Mesenchymal stem cell (in vitro differentiated cells and primary cell): ENCODE measurements at regions not wholly inside any gene's neighbourhood (a gene's known extent, or its start where the extent isn't known, plus 50 kb on each side); places are given as distances from the start of the nearest gene placed in this dataset.

ENCODE experiments used
- DNase-seq: peaks from one replicate; pipeline ENCODE4 v3.0.0-alpha.2; 2013
- H2AFZ ChIP-seq: one replicate; pipeline ENCODE4 v1.6.1; 2013; ENCODE audit warnings: low read depth, mild to moderate bottlenecking, control low read depth, inconsistent platforms, low read length, moderate library complexity
- H2AK5ac ChIP-seq: 2 replicates; pipeline ENCODE4 v1.6.1; 2013; ENCODE audit warnings: low read length, moderate library complexity, mild to moderate bottlenecking, inconsistent platforms; ENCODE audit not compliant: severe bottlenecking
- H2BK120ac ChIP-seq: one replicate; pipeline ENCODE4 v1.6.1; 2013; ENCODE audit warnings: low read depth, mild to moderate bottlenecking, inconsistent platforms, low read length, moderate library complexity
- H2BK12ac ChIP-seq, 2 experiments: one replicate each; pipeline ENCODE4 v1.6.1; 2013; ENCODE audit warnings: inconsistent platforms in 2 of 2, low read length in 2 of 2, mild to moderate bottlenecking in 2 of 2, moderate library complexity in 2 of 2, control low read depth in 1 of 2
- H2BK15ac ChIP-seq: one replicate; pipeline ENCODE4 v1.6.1; 2013; ENCODE audit warnings: mild to moderate bottlenecking, low read depth, inconsistent platforms; ENCODE audit not compliant: poor library complexity, severe bottlenecking
- H2BK5ac ChIP-seq: 2 replicates; pipeline ENCODE4 v1.6.1; 2013; ENCODE audit warnings: low read depth, mild to moderate bottlenecking, low read length, control low read depth, inconsistent platforms; ENCODE audit not compliant: poor library complexity, severe bottlenecking
- H3K14ac ChIP-seq, 2 experiments: one replicate each; pipeline ENCODE4 v1.6.1; 2013; ENCODE audit warnings: inconsistent platforms in 2 of 2, low read length in 2 of 2, control low read depth in 1 of 2, mild to moderate bottlenecking in 1 of 2, moderate library complexity in 1 of 2
- H3K18ac ChIP-seq, 2 experiments: one replicate each; pipeline ENCODE4 v1.6.1; 2013; ENCODE audit warnings: inconsistent platforms in 2 of 2, low read length in 2 of 2, control low read depth in 1 of 2, low read depth in 1 of 2, mild to moderate bottlenecking in 1 of 2
- H3K23ac ChIP-seq, 2 experiments: one replicate each; pipeline ENCODE4 v1.6.1; 2013; ENCODE audit warnings: inconsistent platforms in 2 of 2, low read length in 2 of 2, mild to moderate bottlenecking in 2 of 2, moderate library complexity in 2 of 2, control low read depth in 1 of 2
- H3K27ac ChIP-seq: 2 replicates; pipeline ENCODE4 v1.5.1; 2013; ENCODE audit warnings: mild to moderate bottlenecking, moderate library complexity, low read length, control low read depth, inconsistent platforms; ENCODE audit not compliant: poor library complexity, severe bottlenecking
- H3K27me3 ChIP-seq, 2 experiments: 2 replicates each; pipeline versions ENCODE4 v1.6.1 to v1.7.0; 2013; ENCODE audit warnings: low read length in 2 of 2, mild to moderate bottlenecking in 2 of 2, moderate library complexity in 2 of 2, control low read depth in 1 of 2, inconsistent platforms in 1 of 2; ENCODE audit not compliant: control insufficient read depth in 1 of 2, insufficient read depth in 1 of 2
- H3K36me3 ChIP-seq, 2 experiments: 2 replicates each; pipeline versions ENCODE4 v1.6.1 to v1.7.0; 2013; ENCODE audit warnings: low read length in 2 of 2, control low read depth in 1 of 2, inconsistent platforms in 1 of 2, low read depth in 1 of 2, mild to moderate bottlenecking in 1 of 2; ENCODE audit not compliant: insufficient read depth in 2 of 2, control insufficient read depth in 1 of 2
- H3K4ac ChIP-seq, 2 experiments: one replicate each; pipeline ENCODE4 v1.6.1; 2013; ENCODE audit warnings: inconsistent platforms in 2 of 2, low read length in 2 of 2, mild to moderate bottlenecking in 2 of 2, moderate library complexity in 2 of 2, control low read depth in 1 of 2, low read depth in 1 of 2
- H3K4me1 ChIP-seq: 2 replicates; pipeline ENCODE4 v1.6.1; 2013; ENCODE audit warnings: low read depth, low read length, control low read depth; ENCODE audit not compliant: control insufficient read depth, insufficient read depth
- H3K4me2 ChIP-seq: 2 replicates; pipeline ENCODE4 v1.6.1; 2013; ENCODE audit warnings: low read length, mild to moderate bottlenecking, inconsistent platforms; ENCODE audit not compliant: poor library complexity, severe bottlenecking
- H3K4me3 ChIP-seq, 2 experiments: 2 replicates each; pipeline versions ENCODE4 v1.5.1 to v1.7.0; 2013; ENCODE audit warnings: low read length in 2 of 2, mild to moderate bottlenecking in 2 of 2, control low read depth in 1 of 2, low read depth in 1 of 2; ENCODE audit not compliant: insufficient read depth in 1 of 2
- H3K79me1 ChIP-seq: replicated peaks from 2 replicates; pipeline ENCODE4 v1.6.1; 2013; ENCODE audit warnings: mild to moderate bottlenecking, control low read depth, low read length, inconsistent platforms; ENCODE audit not compliant: poor library complexity, severe bottlenecking
- H3K9ac ChIP-seq: 2 replicates; pipeline ENCODE4 v1.7.0; 2013; ENCODE audit warnings: mild to moderate bottlenecking, low read length, moderate library complexity
- H3K9me3 ChIP-seq: 2 replicates; pipeline ENCODE4 v1.7.0; 2013; ENCODE audit warnings: mild to moderate bottlenecking, low read length; ENCODE audit not compliant: control insufficient read depth
- H4K8ac ChIP-seq: one replicate; pipeline ENCODE4 v1.6.1; 2013; ENCODE audit warnings: inconsistent platforms, mild to moderate bottlenecking, low read length, moderate library complexity
- H4K91ac ChIP-seq: one replicate; pipeline ENCODE4 v1.6.1; 2013; ENCODE audit warnings: mild to moderate bottlenecking, low read length, inconsistent platforms
- WGBS: methylation state at CpG from one replicate; pipeline ENCODE4 v1.1.7; 2013; ENCODE audit warnings: mixed read lengths; 5-methylcytosine and 5-hydroxymethylcytosine counted together

DNA sequence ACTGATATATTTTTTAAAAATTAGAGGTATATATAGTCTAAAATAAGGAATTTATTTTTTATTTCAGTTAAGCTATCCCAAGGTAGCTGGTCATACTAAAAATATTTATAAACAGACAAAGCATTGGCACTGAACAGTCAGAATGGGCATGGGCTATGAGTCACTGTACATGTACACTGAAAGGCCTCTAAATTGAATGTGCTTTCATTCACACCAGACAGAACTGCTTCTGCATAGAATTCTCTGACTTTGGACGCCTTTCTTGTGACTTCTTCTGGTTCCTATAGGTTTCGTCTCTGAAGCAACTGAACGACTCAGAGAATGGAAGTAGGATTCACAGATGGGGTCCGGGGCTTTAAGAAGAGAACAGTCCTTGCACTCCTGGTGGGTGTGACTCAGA is 394.8 kb upstream of the MEF2C start:
- Histone ChIP-seq H3K4ac (no peak overlapping the region), H3K14ac (no peak overlapping the region)

DNA sequence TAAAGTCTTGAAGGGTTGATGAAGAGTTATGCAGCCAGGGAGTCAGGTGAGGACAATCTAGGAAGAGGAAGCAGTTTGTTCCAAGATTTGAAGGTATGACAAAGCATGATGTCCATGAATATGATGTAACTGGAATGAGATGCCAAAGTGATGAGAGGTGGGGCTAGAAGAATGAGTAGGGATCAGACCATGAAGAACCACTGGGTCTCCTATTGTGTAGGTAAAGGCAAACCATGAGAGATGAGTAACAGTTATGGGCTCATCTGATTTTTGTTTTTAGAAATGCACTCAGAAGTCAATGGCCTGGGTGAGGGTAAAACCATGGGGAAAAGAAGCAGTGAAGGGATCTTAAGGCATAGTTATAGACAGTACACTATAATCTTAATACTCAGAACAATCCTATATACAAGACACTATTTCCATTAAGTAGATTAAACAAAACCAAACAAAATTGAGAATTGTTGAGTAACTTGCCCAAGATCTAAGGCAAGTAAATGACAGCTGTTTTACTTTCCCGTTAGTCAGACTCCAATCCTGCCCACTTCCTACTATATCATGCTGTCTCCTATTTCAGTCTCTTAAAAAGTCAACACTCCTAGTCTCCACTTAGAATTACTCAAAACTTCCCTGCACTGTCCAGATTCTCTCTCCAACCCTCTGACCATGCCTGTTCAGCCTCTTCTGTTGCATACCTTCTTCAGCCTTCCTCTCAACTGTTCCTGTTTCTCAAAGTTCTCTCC is 393.8 kb upstream of the MEF2C start:
- Histone ChIP-seq H3K4ac (no peak overlapping the region), H4K8ac (no peak overlapping the region), H3K4me3 (no peak overlapping the region), H2BK5ac (no peak overlapping the region), H3K4me2 (no peak overlapping the region), H2AK5ac (no peak overlapping the region), H2BK15ac (no peak overlapping the region), H3K27ac (no peak overlapping the region), H2AFZ (no peak overlapping the region), H3K14ac (no peak overlapping the region), H3K9ac (no peak overlapping the region), H2BK120ac (no peak overlapping the region), H3K27me3 (no peaks in the 10 kb centered on the region), H3K4me1 (no peaks in the 10 kb centered on the region), H3K18ac (no peak overlapping the region), H4K91ac (no peak overlapping the region), H3K9me3 (no peaks in the 10 kb centered on the region), H3K23ac (no peak overlapping the region), H3K36me3 (no peaks in the 10 kb centered on the region), H3K79me1 (no peaks in the 10 kb centered on the region), H2BK12ac (peak overlapping the region in 1 of 2 experiments; percentile 32)
- DNase-seq, result peak; percentile 52
- WGBS, result 39% methylated on average over 1 of the region's 1 CpG

More for the DNA sequence above, 394.8 kb upstream of the MEF2C start:
- 76% methylated on average over 4 of the region's 4 CpGs for WGBS
- Histone ChIP-seq H2BK5ac (no peak overlapping the region), H3K23ac (no peak overlapping the region), H3K9me3 (no peaks in the 10 kb centered on the region), H3K18ac (no peak overlapping the region), H3K4me3 (no peak overlapping the region), H4K91ac (no peak overlapping the region), H3K79me1 (no peaks in the 10 kb centered on the region), H2AFZ (no peak overlapping the region), H2BK12ac (no peak overlapping the region), H2BK15ac (no peak overlapping the region), H3K9ac (no peak overlapping the region), H3K27me3 (no peaks in the 10 kb centered on the region), H3K36me3 (no peaks in the 10 kb centered on the region), H2AK5ac (no peak overlapping the region), H3K4me1 (no peaks in the 10 kb centered on the region), H3K27ac (no peak overlapping the region), H3K4me2 (no peak overlapping the region), H2BK120ac (no peak overlapping the region), H4K8ac (no peak overlapping the region)
- DNase-seq, result peak; percentile 18

DNA sequence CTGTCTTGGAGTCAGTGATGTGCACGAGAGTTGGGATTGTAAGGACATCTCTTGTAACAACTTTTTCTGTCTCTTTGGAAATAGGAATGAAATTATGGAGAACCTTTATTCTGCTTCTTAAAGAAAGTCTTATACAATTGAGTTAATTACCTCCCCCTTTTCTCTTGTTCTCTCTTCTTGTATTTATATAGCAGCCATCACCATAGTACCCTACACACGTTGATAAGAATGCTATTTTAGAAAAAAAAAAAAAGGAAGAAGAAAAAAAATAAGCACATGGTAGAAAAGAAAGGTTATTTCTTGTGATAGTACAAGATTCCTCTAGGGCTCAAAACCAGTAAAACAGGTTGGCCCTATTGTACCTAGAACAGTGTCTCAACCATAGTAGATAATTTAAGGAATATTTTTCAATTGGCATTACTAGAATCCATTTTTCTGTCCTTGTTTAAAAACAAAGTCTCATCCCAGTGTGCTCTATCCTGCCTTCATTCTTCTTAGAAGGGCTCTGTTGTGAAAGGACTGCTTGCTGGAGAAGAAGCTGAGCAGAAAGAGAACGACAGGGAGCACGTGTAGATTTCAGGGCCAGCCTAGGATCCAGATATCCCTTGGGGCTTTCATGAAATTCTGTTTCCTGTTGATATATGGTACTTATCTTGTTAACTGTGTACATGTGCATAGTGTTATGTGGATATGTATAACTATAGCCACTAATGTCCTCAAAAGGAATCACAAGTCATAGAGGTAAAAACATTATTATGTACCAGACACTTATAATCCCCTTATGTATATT is 392.3 kb upstream of the MEF2C start:
- Histone ChIP-seq H4K91ac (no peak overlapping the region), H3K36me3 (no peaks in the 10 kb centered on the region), H3K18ac (no peak overlapping the region), H3K14ac (no peak overlapping the region), H3K4ac (no peak overlapping the region), H2AFZ (no peak overlapping the region), H2BK15ac (no peak overlapping the region), H3K4me2 (no peak overlapping the region), H3K23ac (no peak overlapping the region), H3K4me1 (no peaks in the 10 kb centered on the region), H3K27me3 (no peaks in the 10 kb centered on the region), H2AK5ac (no peak overlapping the region), H2BK5ac (no peak overlapping the region), H4K8ac (no peak overlapping the region), H2BK12ac (no peak overlapping the region), H3K79me1 (no peaks in the 10 kb centered on the region), H3K27ac (no peak overlapping the region), H3K4me3 (no peak overlapping the region), H3K9me3 (no peaks in the 10 kb centered on the region), H2BK120ac (no peak overlapping the region), H3K9ac (no peak overlapping the region)
- no peak for DNase-seq
- WGBS, result 72% methylated on average over 2 of the region's 4 CpGs

DNA sequence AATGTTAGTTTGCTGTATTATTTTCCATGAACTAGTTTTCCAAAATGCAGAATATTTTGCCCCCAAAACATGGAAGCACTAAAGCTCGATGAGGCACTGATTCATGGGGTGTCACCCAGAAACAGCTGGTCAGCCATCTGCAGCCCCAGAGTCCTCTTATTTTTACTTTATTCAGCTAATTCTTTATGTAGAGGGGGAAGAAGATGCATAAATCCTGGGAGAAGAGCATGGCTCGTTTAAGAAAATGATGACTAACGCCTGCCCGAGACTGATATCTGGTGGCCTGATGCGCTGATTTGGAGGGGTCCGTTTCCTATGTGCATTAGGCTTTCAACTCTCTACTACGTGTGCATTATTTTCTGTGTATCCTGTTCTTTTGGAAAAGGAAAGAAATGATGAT is 390.3 kb upstream of the MEF2C start:
- Histone ChIP-seq H3K9me3 (no peaks in the 10 kb centered on the region), H3K4me2 (no peak overlapping the region), H3K27ac (no peak overlapping the region), H2BK12ac (no peak overlapping the region), H2AFZ (no peak overlapping the region), H3K79me1 (no peaks in the 10 kb centered on the region), H2BK15ac (peak overlapping the region; percentile 28), H3K4me3 (no peak overlapping the region), H2AK5ac (no peak overlapping the region), H4K91ac (no peak overlapping the region), H2BK120ac (no peak overlapping the region), H3K36me3 (no peaks in the 10 kb centered on the region), H3K18ac (no peak overlapping the region), H3K4me1 (no peaks in the 10 kb centered on the region), H3K14ac (no peak overlapping the region), H3K23ac (no peak overlapping the region), H3K9ac (no peak overlapping the region), H2BK5ac (no peak overlapping the region), H3K27me3 (no peaks in the 10 kb centered on the region), H3K4ac (no peak overlapping the region), H4K8ac (no peak overlapping the region)
- no peak for DNase-seq
- WGBS, result 87% methylated on average over 7 of the region's 7 CpGs
